H1 (cell line): ENCODE measurements at regions not wholly inside any gene's neighbourhood (a gene's known extent, or its start where the extent isn't known, plus 50 kb on each side); places are given as distances from the start of the nearest gene placed in this dataset.

Source experiments
- CTBP2 ChIP-seq: IDR thresholded peaks from 2 replicates; pipeline ENCODE4 v1.7.0; 2011; ENCODE audit warnings: borderline replicate concordance, mild to moderate bottlenecking, moderate library complexity, mixed read lengths, low read length; ENCODE audit not compliant: insufficient read depth, insufficient read length
- HDAC2 ChIP-seq, 2 experiments: fragments of 300-600 bp in 1 of 2; sonication (generic) in 1 of 2; IDR thresholded peaks; 2 replicates each; pipeline ENCODE4 v1.6.1; 2011 to 2012; ENCODE audit warnings: low read depth in 2 of 2, low read length in 2 of 2, mild to moderate bottlenecking in 2 of 2, moderate library complexity in 2 of 2, borderline replicate concordance in 1 of 2, inconsistent platforms in 1 of 2
- JUND ChIP-seq: IDR thresholded peaks from 2 replicates; pipeline ENCODE4 v1.6.1; 2011; ENCODE audit warnings: mild to moderate bottlenecking, improper control_type of control experiment, low read length
- KDM4A ChIP-seq: IDR thresholded peaks from one replicate; pipeline ENCODE4 v1.7.1; 2012; ENCODE audit warnings: low read depth, mild to moderate bottlenecking, moderate library complexity, low read length, inconsistent platforms; ENCODE audit not compliant: severe bottlenecking
- PHF8 ChIP-seq: fragments of 200-600 bp; sonication (generic); conservative IDR thresholded peaks from 2 replicates; pipeline ENCODE4 v1.7.1; 2012; ENCODE audit warnings: low read depth, mild to moderate bottlenecking, inconsistent platforms, low read length, moderate library complexity
- RAD21 ChIP-seq, 2 experiments: IDR thresholded peaks in 1 of 2; conservative IDR thresholded peaks in 1 of 2; 2 replicates each; pipeline ENCODE4 v1.6.1; 2011; ENCODE audit warnings: low read depth in 2 of 2, low read length in 2 of 2, improper control_type of control experiment in 1 of 2, inconsistent platforms in 1 of 2, mild to moderate bottlenecking in 1 of 2, moderate library complexity in 1 of 2
- RFX5 ChIP-seq: IDR thresholded peaks from 2 replicates; pipeline ENCODE4 v1.6.1; 2011; ENCODE audit warnings: low read depth, low read length, improper control_type of control experiment, borderline replicate concordance
- TF ChIP-seq, protein P1 (sequence below): fragments of 300-600 bp; sonication (generic); IDR thresholded peaks from 2 replicates; pipeline ENCODE4 v1.7.1; 2012; ENCODE audit warnings: low read length, moderate library complexity, mild to moderate bottlenecking, inconsistent platforms; ENCODE audit not compliant: insufficient replicate concordance
- TF ChIP-seq, protein P2 (sequence below): IDR thresholded peaks from 2 replicates; pipeline ENCODE4 v1.6.1; 2012; ENCODE audit warnings: low read length, inconsistent platforms

DNA sequence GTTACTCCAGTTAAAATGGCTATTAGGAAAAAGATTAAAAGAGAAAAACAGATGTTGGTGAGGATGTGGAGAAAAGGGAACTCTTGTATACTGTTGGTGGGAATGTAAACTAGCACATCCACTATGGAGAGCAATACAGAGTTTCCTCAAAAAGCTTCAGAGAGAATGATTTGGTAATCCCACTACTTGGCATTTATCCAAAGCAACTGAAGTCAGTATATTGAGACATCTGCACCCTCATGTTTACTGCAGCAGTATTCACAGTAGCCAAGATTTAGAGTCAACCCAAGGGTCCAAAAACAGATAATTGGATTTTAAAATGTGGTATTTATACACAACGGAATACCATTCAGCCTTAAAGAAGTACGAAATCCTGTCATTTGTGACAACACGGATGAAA, 469.5 kb downstream of the QKI start (continued):
- TF ChIP-seq, protein P1, sequence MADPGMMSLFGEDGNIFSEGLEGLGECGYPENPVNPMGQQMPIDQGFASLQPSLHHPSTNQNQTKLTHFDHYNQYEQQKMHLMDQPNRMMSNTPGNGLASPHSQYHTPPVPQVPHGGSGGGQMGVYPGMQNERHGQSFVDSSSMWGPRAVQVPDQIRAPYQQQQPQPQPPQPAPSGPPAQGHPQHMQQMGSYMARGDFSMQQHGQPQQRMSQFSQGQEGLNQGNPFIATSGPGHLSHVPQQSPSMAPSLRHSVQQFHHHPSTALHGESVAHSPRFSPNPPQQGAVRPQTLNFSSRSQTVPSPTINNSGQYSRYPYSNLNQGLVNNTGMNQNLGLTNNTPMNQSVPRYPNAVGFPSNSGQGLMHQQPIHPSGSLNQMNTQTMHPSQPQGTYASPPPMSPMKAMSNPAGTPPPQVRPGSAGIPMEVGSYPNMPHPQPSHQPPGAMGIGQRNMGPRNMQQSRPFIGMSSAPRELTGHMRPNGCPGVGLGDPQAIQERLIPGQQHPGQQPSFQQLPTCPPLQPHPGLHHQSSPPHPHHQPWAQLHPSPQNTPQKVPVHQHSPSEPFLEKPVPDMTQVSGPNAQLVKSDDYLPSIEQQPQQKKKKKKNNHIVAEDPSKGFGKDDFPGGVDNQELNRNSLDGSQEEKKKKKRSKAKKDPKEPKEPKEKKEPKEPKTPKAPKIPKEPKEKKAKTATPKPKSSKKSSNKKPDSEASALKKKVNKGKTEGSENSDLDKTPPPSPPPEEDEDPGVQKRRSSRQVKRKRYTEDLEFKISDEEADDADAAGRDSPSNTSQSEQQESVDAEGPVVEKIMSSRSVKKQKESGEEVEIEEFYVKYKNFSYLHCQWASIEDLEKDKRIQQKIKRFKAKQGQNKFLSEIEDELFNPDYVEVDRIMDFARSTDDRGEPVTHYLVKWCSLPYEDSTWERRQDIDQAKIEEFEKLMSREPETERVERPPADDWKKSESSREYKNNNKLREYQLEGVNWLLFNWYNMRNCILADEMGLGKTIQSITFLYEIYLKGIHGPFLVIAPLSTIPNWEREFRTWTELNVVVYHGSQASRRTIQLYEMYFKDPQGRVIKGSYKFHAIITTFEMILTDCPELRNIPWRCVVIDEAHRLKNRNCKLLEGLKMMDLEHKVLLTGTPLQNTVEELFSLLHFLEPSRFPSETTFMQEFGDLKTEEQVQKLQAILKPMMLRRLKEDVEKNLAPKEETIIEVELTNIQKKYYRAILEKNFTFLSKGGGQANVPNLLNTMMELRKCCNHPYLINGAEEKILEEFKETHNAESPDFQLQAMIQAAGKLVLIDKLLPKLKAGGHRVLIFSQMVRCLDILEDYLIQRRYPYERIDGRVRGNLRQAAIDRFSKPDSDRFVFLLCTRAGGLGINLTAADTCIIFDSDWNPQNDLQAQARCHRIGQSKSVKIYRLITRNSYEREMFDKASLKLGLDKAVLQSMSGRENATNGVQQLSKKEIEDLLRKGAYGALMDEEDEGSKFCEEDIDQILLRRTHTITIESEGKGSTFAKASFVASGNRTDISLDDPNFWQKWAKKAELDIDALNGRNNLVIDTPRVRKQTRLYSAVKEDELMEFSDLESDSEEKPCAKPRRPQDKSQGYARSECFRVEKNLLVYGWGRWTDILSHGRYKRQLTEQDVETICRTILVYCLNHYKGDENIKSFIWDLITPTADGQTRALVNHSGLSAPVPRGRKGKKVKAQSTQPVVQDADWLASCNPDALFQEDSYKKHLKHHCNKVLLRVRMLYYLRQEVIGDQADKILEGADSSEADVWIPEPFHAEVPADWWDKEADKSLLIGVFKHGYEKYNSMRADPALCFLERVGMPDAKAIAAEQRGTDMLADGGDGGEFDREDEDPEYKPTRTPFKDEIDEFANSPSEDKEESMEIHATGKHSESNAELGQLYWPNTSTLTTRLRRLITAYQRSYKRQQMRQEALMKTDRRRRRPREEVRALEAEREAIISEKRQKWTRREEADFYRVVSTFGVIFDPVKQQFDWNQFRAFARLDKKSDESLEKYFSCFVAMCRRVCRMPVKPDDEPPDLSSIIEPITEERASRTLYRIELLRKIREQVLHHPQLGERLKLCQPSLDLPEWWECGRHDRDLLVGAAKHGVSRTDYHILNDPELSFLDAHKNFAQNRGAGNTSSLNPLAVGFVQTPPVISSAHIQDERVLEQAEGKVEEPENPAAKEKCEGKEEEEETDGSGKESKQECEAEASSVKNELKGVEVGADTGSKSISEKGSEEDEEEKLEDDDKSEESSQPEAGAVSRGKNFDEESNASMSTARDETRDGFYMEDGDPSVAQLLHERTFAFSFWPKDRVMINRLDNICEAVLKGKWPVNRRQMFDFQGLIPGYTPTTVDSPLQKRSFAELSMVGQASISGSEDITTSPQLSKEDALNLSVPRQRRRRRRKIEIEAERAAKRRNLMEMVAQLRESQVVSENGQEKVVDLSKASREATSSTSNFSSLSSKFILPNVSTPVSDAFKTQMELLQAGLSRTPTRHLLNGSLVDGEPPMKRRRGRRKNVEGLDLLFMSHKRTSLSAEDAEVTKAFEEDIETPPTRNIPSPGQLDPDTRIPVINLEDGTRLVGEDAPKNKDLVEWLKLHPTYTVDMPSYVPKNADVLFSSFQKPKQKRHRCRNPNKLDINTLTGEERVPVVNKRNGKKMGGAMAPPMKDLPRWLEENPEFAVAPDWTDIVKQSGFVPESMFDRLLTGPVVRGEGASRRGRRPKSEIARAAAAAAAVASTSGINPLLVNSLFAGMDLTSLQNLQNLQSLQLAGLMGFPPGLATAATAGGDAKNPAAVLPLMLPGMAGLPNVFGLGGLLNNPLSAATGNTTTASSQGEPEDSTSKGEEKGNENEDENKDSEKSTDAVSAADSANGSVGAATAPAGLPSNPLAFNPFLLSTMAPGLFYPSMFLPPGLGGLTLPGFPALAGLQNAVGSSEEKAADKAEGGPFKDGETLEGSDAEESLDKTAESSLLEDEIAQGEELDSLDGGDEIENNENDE: no peak
- TF ChIP-seq HDAC2 (IDR thresholded peaks at IDR 0.05; ENCODE audit: borderline replicate concordance in 1 of 2, low read depth in 2 of 2, low read length in 2 of 2): no peak
- TF ChIP-seq, protein P2, sequence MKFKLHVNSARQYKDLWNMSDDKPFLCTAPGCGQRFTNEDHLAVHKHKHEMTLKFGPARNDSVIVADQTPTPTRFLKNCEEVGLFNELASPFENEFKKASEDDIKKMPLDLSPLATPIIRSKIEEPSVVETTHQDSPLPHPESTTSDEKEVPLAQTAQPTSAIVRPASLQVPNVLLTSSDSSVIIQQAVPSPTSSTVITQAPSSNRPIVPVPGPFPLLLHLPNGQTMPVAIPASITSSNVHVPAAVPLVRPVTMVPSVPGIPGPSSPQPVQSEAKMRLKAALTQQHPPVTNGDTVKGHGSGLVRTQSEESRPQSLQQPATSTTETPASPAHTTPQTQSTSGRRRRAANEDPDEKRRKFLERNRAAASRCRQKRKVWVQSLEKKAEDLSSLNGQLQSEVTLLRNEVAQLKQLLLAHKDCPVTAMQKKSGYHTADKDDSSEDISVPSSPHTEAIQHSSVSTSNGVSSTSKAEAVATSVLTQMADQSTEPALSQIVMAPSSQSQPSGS: no peak
- no peak for TF ChIP-seq RFX5
- no peak for TF ChIP-seq RAD21 (IDR thresholded peaks at IDR 0.05 in 1 of 2, conservative IDR thresholded peaks at IDR 0.05 in 1 of 2; ENCODE audit: low read depth in 2 of 2, low read length in 2 of 2)
- no peak for TF ChIP-seq CTBP2
- TF ChIP-seq KDM4A: no peak
- TF ChIP-seq JUND: no peak
- no peak for TF ChIP-seq PHF8
